Spleen (tissue), 7 donors: ENCODE measurements at regions not wholly inside any gene's neighbourhood (a gene's known extent, or its start where the extent isn't known, plus 50 kb on each side); places are given as distances from the start of the nearest gene placed in this dataset.

ENCODE experiments used
- POLR2A ChIP-seq, 3 donors: fragments of 450-650 bp; IDR thresholded peaks; one replicate each; pipeline ENCODE4 v1.5.1; 2017; ENCODE audit warnings: antibody characterized with exemption in 3 of 3, mild to moderate bottlenecking in 1 of 3
- TF ChIP-seq, protein P1 (sequence below), 11 experiments: fragments of 200-600 bp in 7 of 11; fragments of 450-650 bp in 4 of 11; sonication (generic) in 4 of 11; IDR thresholded peaks in 8 of 11; conservative IDR thresholded peaks in 3 of 11; 1 replicate in 7 of 11; 2 replicates in 4 of 11; pipeline versions ENCODE4 v1.4.0 to v1.8.0; 2016 to 2021; ENCODE audit warnings: antibody characterized with exemption in 11 of 11, inconsistent platforms in 4 of 11, mild to moderate bottlenecking in 1 of 11
- donor health status: DM: no; HTN: no; CAD: no; lungs with moderate emphysema.
- donor health status: DM: no; HTN: no; CAD: no.
- donor health status: DM: no; HTN: no; CAD: no.

DNA sequence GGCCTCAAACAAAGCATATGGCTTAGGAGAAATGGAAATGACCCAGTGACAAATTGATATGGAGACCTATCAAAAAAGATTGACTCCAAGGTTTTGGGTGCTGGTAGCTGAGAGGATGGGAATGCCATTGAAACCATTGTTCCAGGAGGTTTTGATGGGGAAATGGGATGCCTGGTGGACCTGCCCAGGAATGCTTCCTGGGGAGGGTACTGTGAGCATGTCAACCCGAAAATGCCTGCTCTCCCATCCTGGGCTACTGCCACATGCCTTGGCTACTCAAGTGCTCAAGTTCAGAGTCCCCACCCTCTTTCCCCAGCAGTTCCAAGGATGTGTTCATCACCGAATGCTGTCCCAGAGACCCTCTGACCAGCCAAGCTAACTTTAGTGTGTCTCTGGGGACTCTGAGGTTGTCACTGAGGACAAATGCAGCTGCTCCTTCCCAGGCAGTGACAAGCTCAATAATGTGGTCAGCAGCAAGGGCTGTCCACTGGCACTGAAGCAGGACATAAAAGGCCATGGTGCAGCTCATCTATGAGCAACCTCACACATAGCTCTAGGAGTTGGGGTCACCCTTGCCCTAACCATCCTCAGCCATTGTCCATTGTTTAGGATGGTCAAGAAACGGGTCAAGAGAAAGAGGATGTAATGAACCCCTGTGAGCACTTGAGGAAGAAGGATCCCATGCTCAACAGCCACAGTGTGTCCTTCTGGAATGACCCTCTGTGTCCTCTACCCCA lies 83.7 kb downstream of the TRIM29 start:
- TF ChIP-seq, protein P1, sequence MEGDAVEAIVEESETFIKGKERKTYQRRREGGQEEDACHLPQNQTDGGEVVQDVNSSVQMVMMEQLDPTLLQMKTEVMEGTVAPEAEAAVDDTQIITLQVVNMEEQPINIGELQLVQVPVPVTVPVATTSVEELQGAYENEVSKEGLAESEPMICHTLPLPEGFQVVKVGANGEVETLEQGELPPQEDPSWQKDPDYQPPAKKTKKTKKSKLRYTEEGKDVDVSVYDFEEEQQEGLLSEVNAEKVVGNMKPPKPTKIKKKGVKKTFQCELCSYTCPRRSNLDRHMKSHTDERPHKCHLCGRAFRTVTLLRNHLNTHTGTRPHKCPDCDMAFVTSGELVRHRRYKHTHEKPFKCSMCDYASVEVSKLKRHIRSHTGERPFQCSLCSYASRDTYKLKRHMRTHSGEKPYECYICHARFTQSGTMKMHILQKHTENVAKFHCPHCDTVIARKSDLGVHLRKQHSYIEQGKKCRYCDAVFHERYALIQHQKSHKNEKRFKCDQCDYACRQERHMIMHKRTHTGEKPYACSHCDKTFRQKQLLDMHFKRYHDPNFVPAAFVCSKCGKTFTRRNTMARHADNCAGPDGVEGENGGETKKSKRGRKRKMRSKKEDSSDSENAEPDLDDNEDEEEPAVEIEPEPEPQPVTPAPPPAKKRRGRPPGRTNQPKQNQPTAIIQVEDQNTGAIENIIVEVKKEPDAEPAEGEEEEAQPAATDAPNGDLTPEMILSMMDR (IDR thresholded peaks at IDR 0.05 in 8 of 11, conservative IDR thresholded peaks at IDR 0.05 in 3 of 11), result no peak
- TF ChIP-seq POLR2A (IDR thresholded peaks at IDR 0.05), result no peak
